C4-2B (cell line): ENCODE measurements at regions not wholly inside any gene's neighbourhood (a gene's known extent, or its start where the extent isn't known, plus 50 kb on each side); places are given as distances from the start of the nearest gene placed in this dataset.

Experiments used
- H3K27ac ChIP-seq: fragments of 450-650 bp; 2 replicates; pipeline ENCODE4 v1.5.1; 2017
- CTCF ChIP-seq: fragments of 450-650 bp; conservative IDR thresholded peaks from 2 replicates; pipeline ENCODE4 v1.5.1; 2017; ENCODE audit warnings: mild to moderate bottlenecking
- ZFX ChIP-seq: fragments of 450-650 bp; IDR thresholded peaks from 2 replicates; pipeline ENCODE4 v1.6.1; 2017

GRCh38 chr22:26845021-26845743 is 187.8 kb downstream of the MIAT start:
- no peak for TF ChIP-seq ZFX
- no peak for TF ChIP-seq CTCF
- H3K27ac ChIP-seq, result no peak overlapping the region

- H3K27ac ChIP-seq, result no peak overlapping the region
- TF ChIP-seq ZFX, result no peak
- TF ChIP-seq CTCF, result no peak
Observed at GRCh38 chr22:26846076-26846475, 188.7 kb downstream of the MIAT start.

GRCh38 chr22:26846645-26847044 is 189.3 kb downstream of the MIAT start:
- no peak overlapping the region for H3K27ac ChIP-seq
- no peak for TF ChIP-seq ZFX
- no peak for TF ChIP-seq CTCF

GRCh38 chr22:26847046-26847445 is 189.7 kb downstream of the MIAT start:
- TF ChIP-seq ZFX (no peak), CTCF (no peak)
- no peak overlapping the region for H3K27ac ChIP-seq

- no peak overlapping the region for H3K27ac ChIP-seq
- TF ChIP-seq ZFX, result no peak
- TF ChIP-seq CTCF, result no peak
Observed at GRCh38 chr22:26847816-26848215, 190.4 kb downstream of the MIAT start.

GRCh38 chr22:26848244-26848920 is 191.0 kb downstream of the MIAT start:
- no peak for TF ChIP-seq ZFX
- no peak for TF ChIP-seq CTCF
- no peak overlapping the region for H3K27ac ChIP-seq

- TF ChIP-seq CTCF (no peak), ZFX (no peak)
Observed at GRCh38 chr22:26849575-26849974, 192.2 kb downstream of the MIAT start.

More at GRCh38 chr22:26849575-26849974, 192.2 kb downstream of the MIAT start:
- H3K27ac ChIP-seq, result no peak overlapping the region
